ENCODE measurements at regions not wholly inside any gene's neighbourhood (a gene's known extent, or its start where the extent isn't known, plus 50 kb on each side); places are given as distances from the start of the nearest gene placed in this dataset.
A peak's percentile ranks its signal among the peaks of the same experiment; 100 is the strongest.
"Not testable (repeated sequence)": the region's sequence is repeated elsewhere in the genome, so short reads cannot be mapped to it uniquely, and the experiment has no call there.

DNA sequence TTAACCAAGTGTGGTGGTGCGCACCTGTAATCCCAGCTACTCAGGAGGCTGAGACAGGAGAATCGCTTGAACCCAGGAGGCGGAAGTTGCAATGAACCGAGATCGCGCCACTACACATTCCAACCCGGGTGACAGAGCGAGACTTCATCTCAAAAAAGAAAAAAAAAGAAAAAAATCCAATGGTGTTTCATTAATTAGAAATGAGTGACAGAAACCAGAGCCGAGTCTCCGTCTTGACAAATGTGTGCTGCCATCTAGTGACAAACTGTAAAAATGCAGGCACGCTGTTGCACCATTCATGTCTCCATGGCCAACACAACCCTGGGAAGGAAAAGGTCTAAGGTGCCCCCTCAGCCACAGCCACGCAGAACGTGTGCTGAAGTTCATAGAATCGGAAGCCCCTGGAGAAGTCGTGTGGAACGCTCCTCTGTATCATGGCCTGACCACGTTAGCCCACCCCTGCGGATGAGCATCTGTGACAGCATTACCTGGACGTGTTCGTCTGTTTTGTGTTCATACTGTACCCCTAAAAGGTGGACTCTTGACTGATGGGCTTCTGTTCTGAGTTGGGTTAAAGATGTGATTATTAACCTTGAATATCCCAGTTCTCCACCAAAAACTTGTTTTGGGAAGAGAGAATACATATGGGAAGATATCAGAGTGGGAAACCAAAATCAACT lies 94.9 kb downstream of the LYZL2 start:
- TF ChIP-seq, protein P1, sequence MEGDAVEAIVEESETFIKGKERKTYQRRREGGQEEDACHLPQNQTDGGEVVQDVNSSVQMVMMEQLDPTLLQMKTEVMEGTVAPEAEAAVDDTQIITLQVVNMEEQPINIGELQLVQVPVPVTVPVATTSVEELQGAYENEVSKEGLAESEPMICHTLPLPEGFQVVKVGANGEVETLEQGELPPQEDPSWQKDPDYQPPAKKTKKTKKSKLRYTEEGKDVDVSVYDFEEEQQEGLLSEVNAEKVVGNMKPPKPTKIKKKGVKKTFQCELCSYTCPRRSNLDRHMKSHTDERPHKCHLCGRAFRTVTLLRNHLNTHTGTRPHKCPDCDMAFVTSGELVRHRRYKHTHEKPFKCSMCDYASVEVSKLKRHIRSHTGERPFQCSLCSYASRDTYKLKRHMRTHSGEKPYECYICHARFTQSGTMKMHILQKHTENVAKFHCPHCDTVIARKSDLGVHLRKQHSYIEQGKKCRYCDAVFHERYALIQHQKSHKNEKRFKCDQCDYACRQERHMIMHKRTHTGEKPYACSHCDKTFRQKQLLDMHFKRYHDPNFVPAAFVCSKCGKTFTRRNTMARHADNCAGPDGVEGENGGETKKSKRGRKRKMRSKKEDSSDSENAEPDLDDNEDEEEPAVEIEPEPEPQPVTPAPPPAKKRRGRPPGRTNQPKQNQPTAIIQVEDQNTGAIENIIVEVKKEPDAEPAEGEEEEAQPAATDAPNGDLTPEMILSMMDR (conservative IDR thresholded peaks at IDR 0.05; ENCODE audit: low read depth, low read length), result peak; percentile 84
- H3K4me3 ChIP-seq (ENCODE audit: low read depth, low read length), result no peak overlapping the region
- no peak for DNase-seq (ENCODE audit: low read depth)

DNA sequence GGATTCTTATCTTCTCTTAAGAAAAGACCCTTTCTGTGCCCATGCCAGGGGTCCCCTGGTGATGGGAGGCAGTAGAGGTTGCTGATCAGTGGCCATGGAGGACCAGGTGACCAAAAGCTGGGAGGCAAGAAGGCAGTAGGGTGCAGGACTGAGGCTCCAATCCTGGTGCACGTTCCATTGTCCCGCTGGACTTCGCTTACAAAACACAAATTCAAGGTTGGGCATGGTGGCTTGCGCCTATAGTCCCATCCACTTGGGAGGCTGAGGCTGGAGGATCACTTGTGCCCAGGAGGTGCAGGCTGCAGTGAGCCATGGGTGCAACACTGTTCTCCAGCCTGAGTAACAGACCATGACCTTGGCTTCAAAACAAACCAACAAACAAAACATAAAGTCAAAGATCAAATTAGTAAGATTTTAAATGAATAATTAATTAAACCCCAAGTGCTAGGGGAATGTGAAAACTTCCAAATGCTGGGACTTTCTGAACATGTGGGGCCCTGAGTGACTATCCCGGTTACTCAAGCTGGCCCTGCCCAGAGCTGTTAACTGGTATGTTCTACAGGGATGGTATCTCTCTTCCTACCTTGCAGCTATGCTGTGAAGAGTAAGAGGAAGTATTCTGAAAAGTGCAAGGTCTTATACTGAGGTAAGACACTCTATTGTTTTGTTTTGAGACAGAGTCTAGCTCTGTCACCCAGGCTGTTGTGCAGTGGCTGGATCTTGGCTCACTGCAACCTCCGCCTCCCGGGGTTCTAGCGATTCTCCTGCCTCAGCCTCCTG lies 97.6 kb downstream of the LYZL2 start:
- no peak for DNase-seq (ENCODE audit: low read depth)
- no peak overlapping the region for H3K4me3 ChIP-seq (ENCODE audit: low read depth, low read length)
- TF ChIP-seq, protein P1 (conservative IDR thresholded peaks at IDR 0.05; ENCODE audit: low read depth, low read length), result no peak

DNA sequence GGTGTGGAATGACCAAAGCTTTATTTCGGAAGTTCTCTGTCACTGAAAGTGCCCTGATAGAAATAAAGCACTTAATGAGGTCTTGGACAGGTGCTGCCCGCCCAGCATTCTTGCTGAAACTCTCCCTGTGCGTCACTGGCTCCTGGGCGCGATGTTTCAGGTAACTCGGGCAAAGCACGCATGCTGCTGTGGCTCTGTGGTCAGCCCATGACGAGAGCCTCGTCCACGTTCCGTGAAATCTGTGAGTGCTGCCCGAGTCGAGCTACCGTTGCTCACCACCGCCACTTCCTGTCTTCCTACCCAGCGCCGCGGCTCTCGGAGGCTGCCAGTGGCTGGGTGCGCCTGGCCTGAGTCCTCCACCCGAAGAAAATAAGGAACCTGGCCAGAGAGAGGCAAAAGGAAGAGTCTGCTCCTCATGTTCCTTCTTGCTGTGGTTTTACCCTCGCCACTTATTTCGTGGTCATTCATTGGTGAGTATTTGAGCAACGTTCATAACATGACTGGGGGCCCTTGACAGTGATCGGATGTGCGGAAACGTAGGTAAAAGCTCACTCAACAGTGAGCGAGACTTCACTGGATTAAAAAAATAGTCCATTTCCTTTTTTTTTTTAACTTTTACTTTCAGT lies 95.5 kb downstream of the MAP3K8 start:
- TF ChIP-seq, protein P1 (conservative IDR thresholded peaks at IDR 0.05; ENCODE audit: low read depth, low read length), result no peak
- H3K4me3 ChIP-seq (ENCODE audit: low read depth, low read length), result no peak overlapping the region
- DNase-seq (ENCODE audit: low read depth), result no peak

DNA sequence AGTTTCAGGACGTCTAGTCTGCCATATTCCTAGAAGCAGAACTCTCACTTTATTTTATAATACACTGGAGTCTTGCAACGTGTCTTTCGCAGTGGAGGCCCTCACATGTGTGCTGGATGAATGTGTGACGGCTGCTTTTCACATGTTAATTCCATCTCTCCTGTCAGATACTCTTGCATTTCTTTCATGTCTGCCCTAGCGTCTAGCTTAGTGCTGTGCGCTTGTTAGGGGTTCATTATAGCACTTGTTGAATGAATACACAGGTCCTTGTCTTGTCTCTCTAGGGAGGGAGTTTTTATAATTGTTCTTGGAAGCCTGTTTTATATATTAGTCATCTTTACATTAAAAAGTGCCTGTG lies 94.4 kb downstream of the MAP3K8 start:
- DNase-seq (ENCODE audit: low read depth), result no peak
- no peak overlapping the region for H3K4me3 ChIP-seq (ENCODE audit: low read depth, low read length)
- TF ChIP-seq, protein P1 (conservative IDR thresholded peaks at IDR 0.05; ENCODE audit: low read depth, low read length), result no peak

DNA sequence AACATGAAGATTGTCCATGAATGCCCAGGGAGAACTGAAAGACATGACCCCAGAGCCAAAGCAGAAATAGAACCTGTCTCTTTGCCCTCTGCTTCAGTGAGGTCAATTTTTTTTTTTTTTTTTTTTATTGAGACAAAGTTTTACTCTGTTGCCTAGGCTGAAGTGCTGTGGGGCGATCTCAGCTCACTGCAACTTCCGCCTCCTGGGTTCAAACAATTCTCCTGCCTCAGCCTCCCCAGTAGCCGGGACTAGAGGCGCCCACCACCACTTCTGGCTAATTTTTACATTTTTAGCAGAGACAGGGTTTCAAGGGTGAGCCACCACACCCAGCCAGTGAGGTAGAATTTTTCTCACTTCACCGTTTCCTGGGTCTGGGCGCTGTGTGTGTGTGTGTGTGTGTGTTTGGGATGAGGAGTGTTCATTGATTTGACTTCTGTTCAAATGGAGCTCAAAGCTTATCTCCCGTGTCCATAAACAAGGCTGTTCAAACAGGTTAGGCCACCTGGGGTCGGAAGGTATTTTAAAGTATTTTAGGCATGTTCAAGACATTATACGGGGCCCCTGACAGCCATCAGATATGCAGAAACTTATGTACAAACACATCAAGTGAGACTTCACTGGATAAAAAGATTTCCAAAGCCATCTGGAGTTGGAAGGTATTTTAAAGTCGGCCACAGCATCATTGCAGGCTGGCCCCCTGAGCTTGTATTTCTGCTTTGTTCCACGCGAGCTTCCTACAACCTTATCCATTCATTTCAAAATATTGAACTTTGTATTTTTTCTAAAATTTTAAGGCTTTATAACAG lies 93.8 kb downstream of the MAP3K8 start:
- DNase-seq (ENCODE audit: low read depth), result no peak
- no peak overlapping the region for H3K4me3 ChIP-seq (ENCODE audit: low read depth, low read length)
- TF ChIP-seq, protein P1 (conservative IDR thresholded peaks at IDR 0.05; ENCODE audit: low read depth, low read length), result no peak

DNA sequence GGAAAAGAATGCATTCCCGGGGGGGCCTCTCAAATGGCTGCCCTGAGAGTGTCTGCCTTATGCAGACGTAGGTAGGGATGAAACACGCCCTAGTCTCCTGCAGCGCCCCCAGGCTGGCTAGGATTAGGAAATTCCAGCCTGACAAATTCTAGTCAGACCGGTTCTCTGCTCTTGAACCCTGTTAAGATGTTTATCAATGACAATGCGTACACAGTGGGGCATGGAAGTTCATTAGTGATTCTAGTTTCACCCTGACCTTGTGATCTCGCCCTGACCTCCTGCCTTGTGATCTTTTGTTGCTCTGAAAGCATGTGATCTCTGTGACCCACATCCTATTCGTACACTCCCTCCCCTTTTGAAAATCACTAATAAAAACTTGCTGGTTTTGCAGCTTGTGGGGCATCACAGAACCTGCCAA lies 88.7 kb downstream of the MAP3K8 start:
- H3K4me3 ChIP-seq (ENCODE audit: low read depth, low read length); DNase-seq (ENCODE audit: low read depth): not testable (repeated sequence)

DNA sequence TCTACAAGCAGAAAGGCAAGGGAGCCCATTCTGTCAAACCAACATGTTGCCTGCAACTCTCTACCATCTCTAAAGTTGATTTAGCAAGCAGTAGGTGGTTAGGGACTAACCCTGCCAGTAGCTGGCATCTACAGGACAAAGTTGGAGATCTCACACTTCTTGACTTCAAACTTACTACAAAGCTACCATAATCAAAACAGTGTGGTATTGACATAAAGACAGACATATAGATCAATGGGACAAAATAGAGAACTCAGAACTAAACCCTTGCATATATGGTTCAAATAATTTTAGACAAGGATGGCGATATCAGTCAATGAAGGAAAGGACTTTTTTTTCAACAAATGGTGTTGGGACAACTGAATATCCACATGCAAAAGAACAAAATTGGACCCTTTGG lies 84.9 kb downstream of the MAP3K8 start:
- no peak for DNase-seq (ENCODE audit: low read depth)
- no peak overlapping the region for H3K4me3 ChIP-seq (ENCODE audit: low read depth, low read length)
- TF ChIP-seq, protein P1 (conservative IDR thresholded peaks at IDR 0.05; ENCODE audit: low read depth, low read length), result no peak
